T-cell (primary cell): ENCODE measurements at regions not wholly inside any gene's neighbourhood (a gene's known extent, or its start where the extent isn't known, plus 50 kb on each side); places are given as distances from the start of the nearest gene placed in this dataset.

Source experiments
- ATAC-seq, 4 experiments: fragments of 200-7000 bp in 3 of 4; fragments of 150-1000 bp in 1 of 4; cut with Tn5 transposase; replicated peaks in 1 of 4; 1 replicate in 3 of 4; 2 replicates in 1 of 4; pipeline ENCODE4 v1.10.0; 2021; ENCODE audit warnings: moderate library complexity in 3 of 4, mild to moderate bottlenecking in 2 of 4, moderate number of reproducible peaks in 1 of 4
- CTCF ChIA-PET, 2 donors: fragments of 300-600 bp; sonication (Branson Sonifier 250); formaldehyde crosslinking; loops; one replicate each; lab custom pipeline; 2022; ENCODE audit warnings: antibody characterized with exemption in 2 of 2; lab: Charles Lee
- POLR2A ChIA-PET, 2 donors: fragments of 300-600 bp; sonication (Branson Sonifier 250); formaldehyde crosslinking; loops; one replicate each; lab custom pipeline; 2022; ENCODE audit warnings: antibody characterized with exemption in 2 of 2; lab: Charles Lee
- DNase-seq, 35 experiments: peaks; one replicate each; pipeline versions ENCODE4 v3.0.0 to v3.0.0-alpha.2; 2013 to 2023
- H3K27ac ChIP-seq: one replicate; pipeline ENCODE4 v1.5.1; 2013; ENCODE audit warnings: low read length
- H3K27me3 ChIP-seq, 2 experiments: replicated peaks in 1 of 2; 1 replicate in 1 of 2; 2 replicates in 1 of 2; pipeline versions ENCODE4 v1.6.1 to v1.7.0; 2013; ENCODE audit warnings: low read length in 1 of 2, mixed read lengths in 1 of 2; ENCODE audit not compliant: control insufficient read depth in 2 of 2, insufficient read depth in 2 of 2; ENCODE audit errors: extremely low read depth in 1 of 2
- H3K36me3 ChIP-seq, 2 donors: 1 replicate in 1 of 2; 2 replicates in 1 of 2; pipeline versions ENCODE4 v1.6.1 to v1.7.0; 2013; ENCODE audit warnings: low read length in 1 of 2; ENCODE audit not compliant: control insufficient read depth in 2 of 2, insufficient read depth in 1 of 2; ENCODE audit errors: extremely low read depth in 1 of 2
- H3K4me1 ChIP-seq, 2 experiments: 1 replicate in 1 of 2; 2 replicates in 1 of 2; pipeline versions ENCODE4 v1.6.1 to v1.7.0; 2013; ENCODE audit warnings: low read length in 2 of 2, mixed read lengths in 1 of 2; ENCODE audit not compliant: insufficient read depth in 2 of 2, control insufficient read depth in 1 of 2; ENCODE audit errors: extremely low read depth in 1 of 2
- H3K4me3 ChIP-seq, 2 donors: 1 replicate in 1 of 2; 2 replicates in 1 of 2; pipeline versions ENCODE4 v1.5.1 to v1.7.0; 2013; ENCODE audit warnings: mild to moderate bottlenecking in 2 of 2, low read length in 1 of 2, moderate library complexity in 1 of 2; ENCODE audit not compliant: control insufficient read depth in 1 of 2; ENCODE audit errors: extremely low read depth in 1 of 2
- H3K9me3 ChIP-seq: 2 replicates; pipeline ENCODE4 v1.7.0; 2013
- H3K27ac Mint-ChIP-seq, 2 donors: one replicate each; pipeline ENCODE4 v1.8.0; 2020 to 2021; ENCODE audit warnings: mild to moderate bottlenecking in 2 of 2, mixed read lengths in 2 of 2
- H3K27me3 Mint-ChIP-seq, 2 donors: one replicate each; pipeline ENCODE4 v1.8.0; 2021 to 2022; ENCODE audit warnings: mixed read lengths in 2 of 2
- H3K36me3 Mint-ChIP-seq: one replicate; pipeline ENCODE4 v1.8.0; 2021; ENCODE audit warnings: mixed read lengths
- H3K4me1 Mint-ChIP-seq, 3 donors: one replicate each; pipeline ENCODE4 v1.8.0; 2020 to 2022; ENCODE audit warnings: mixed read lengths in 3 of 3, mild to moderate bottlenecking in 1 of 3
- H3K4me3 Mint-ChIP-seq, 3 donors: one replicate each; pipeline ENCODE4 v1.8.0; 2020 to 2022; ENCODE audit warnings: mild to moderate bottlenecking in 3 of 3, mixed read lengths in 3 of 3, moderate library complexity in 3 of 3
- H3K9me3 Mint-ChIP-seq, 3 donors: one replicate each; pipeline ENCODE4 v1.8.0; 2020 to 2022; ENCODE audit warnings: mixed read lengths in 3 of 3
- WGBS: methylation state at CpG from one replicate; pipeline ENCODE4 v1.1.5; 2013; ENCODE audit warnings: missing lambda C conversion rate; ENCODE audit not compliant: insufficient coverage; 5-methylcytosine and 5-hydroxymethylcytosine counted together

DNA sequence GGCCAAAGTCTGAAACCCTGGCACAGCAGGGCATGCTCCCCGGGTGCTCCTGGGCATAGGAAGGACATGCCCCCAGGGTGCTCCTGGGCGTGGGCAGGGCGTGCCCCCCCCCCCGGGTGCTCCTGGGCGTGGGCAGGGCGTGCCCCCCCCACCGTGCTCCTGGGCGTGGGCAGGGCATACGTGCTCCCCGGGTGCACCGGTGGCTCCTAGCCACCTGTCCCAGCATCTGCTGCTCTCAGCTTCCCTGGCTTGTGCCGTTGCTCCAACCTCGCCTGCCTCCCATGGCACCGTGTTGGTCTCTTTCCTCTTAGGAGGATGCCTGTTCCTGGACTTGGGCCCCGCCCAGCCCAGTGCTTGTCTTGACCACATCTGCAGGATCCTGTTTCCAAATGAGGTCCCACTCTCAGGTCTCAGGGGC is 95.6 kb upstream of the CTDP1 start:
- Histone ChIP-seq H3K4me1 (no peaks in the 10 kb centered on the region), H3K36me3 (no peaks in the 10 kb centered on the region), H3K9me3 (no peaks in the 10 kb centered on the region), H3K27ac (no peak overlapping the region), H3K4me3 (no peak overlapping the region), H3K27me3 (peaks cover 0 to 12% of the 10 kb centered on the region in 2 experiments)
- ChIA-PET CTCF (no interaction called here), POLR2A (no interaction called here)
- DNase-seq (no peak), ATAC-seq (no peak)
- Mint-ChIP-seq H3K27me3 (no peaks in the 10 kb centered on the region), H3K27ac (no peak overlapping the region), H3K4me1 (peaks cover 0 to 6% (median 0%) of the 10 kb centered on the region in 3 donors), H3K36me3 (no peaks in the 10 kb centered on the region), H3K4me3 (no peak overlapping the region), H3K9me3 (no peaks in the 10 kb centered on the region)
- WGBS: 71% methylated on average over 11 of the region's 15 CpGs

GRCh38 chr18:79584491-79585394 is 94.9 kb upstream of the CTDP1 start:
- H3K27me3 Mint-ChIP-seq: no peaks in the 10 kb centered on the region
- ChIA-PET POLR2A (no interaction called here), CTCF (no interaction called here)
- no peak for DNase-seq
- Histone ChIP-seq H3K4me1 (no peaks in the 10 kb centered on the region), H3K4me3 (no peak overlapping the region), H3K36me3 (no peaks in the 10 kb centered on the region), H3K27me3 (peaks cover 0 to 13% of the 10 kb centered on the region in 2 experiments), H3K9me3 (no peaks in the 10 kb centered on the region), H3K27ac (no peak overlapping the region)
- ATAC-seq: no peak
- H3K4me1 Mint-ChIP-seq: peaks cover 0 to 6% (median 0%) of the 10 kb centered on the region in 3 donors
- 88% methylated on average over 18 of the region's 20 CpGs for WGBS
- H3K27ac Mint-ChIP-seq: no peak overlapping the region
- H3K36me3 Mint-ChIP-seq: no peaks in the 10 kb centered on the region
- H3K9me3 Mint-ChIP-seq: no peaks in the 10 kb centered on the region
- H3K4me3 Mint-ChIP-seq: no peak overlapping the region

GRCh38 chr18:79585395-79586370 is 93.9 kb upstream of the CTDP1 start:
- Histone ChIP-seq H3K27ac (no peak overlapping the region), H3K27me3 (peaks cover 0 to 21% of the 10 kb centered on the region in 2 experiments), H3K9me3 (no peaks in the 10 kb centered on the region), H3K4me1 (no peaks in the 10 kb centered on the region), H3K4me3 (no peak overlapping the region), H3K36me3 (no peaks in the 10 kb centered on the region)
- no peak for DNase-seq
- H3K4me3 Mint-ChIP-seq: no peak overlapping the region
- H3K4me1 Mint-ChIP-seq: peaks cover 0 to 6% (median 0%) of the 10 kb centered on the region in 3 donors
- WGBS: 91% methylated on average over 11 of the region's 20 CpGs
- H3K27ac Mint-ChIP-seq: no peak overlapping the region
- ATAC-seq: no peak
- ChIA-PET CTCF (no interaction called here), POLR2A (no interaction called here)
- no peaks in the 10 kb centered on the region for H3K27me3 Mint-ChIP-seq
- H3K36me3 Mint-ChIP-seq: no peaks in the 10 kb centered on the region
- no peaks in the 10 kb centered on the region for H3K9me3 Mint-ChIP-seq

GRCh38 chr18:79586436-79587225 is 93.0 kb upstream of the CTDP1 start:
- H3K36me3 Mint-ChIP-seq: no peaks in the 10 kb centered on the region
- DNase-seq (no peak), ATAC-seq (no peak)
- CTCF ChIA-PET: no interaction called here
- H3K27ac Mint-ChIP-seq: no peak overlapping the region
- Histone ChIP-seq H3K27me3 (peaks cover 0 to 21% of the 10 kb centered on the region in 2 experiments), H3K4me1 (no peaks in the 10 kb centered on the region), H3K4me3 (no peak overlapping the region), H3K27ac (no peak overlapping the region), H3K9me3 (no peaks in the 10 kb centered on the region), H3K36me3 (no peaks in the 10 kb centered on the region)
- H3K9me3 Mint-ChIP-seq: no peaks in the 10 kb centered on the region
- no peak overlapping the region for H3K4me3 Mint-ChIP-seq
- WGBS: 88% methylated on average over 29 of the region's 34 CpGs
- H3K4me1 Mint-ChIP-seq: peaks cover 0 to 6% (median 0%) of the 10 kb centered on the region in 3 donors
- no peaks in the 10 kb centered on the region for H3K27me3 Mint-ChIP-seq
- POLR2A ChIA-PET: no interaction called here

- Histone ChIP-seq H3K4me1 (no peaks in the 10 kb centered on the region), H3K9me3 (no peaks in the 10 kb centered on the region), H3K27me3 (peaks cover 0 to 21% of the 10 kb centered on the region in 2 experiments), H3K4me3 (no peak overlapping the region), H3K27ac (no peak overlapping the region), H3K36me3 (no peaks in the 10 kb centered on the region)
- 90% methylated on average over 15 of the region's 16 CpGs for WGBS
- Mint-ChIP-seq H3K4me1 (peaks cover 0 to 6% (median 0%) of the 10 kb centered on the region in 3 donors), H3K27me3 (no peaks in the 10 kb centered on the region), H3K9me3 (peaks cover 0 to 3% (median 0%) of the 10 kb centered on the region in 3 donors), H3K27ac (no peak overlapping the region), H3K4me3 (no peak overlapping the region), H3K36me3 (no peaks in the 10 kb centered on the region)
- DNase-seq: no peak
- CTCF ChIA-PET: no interaction called here
- POLR2A ChIA-PET: no interaction called here
- no peak for ATAC-seq
Measured at GRCh38 chr18:79587226-79587741, 92.3 kb upstream of the CTDP1 start.
